HL-60 (cell line): ENCODE measurements at regions not wholly inside any gene's neighbourhood (a gene's known extent, or its start where the extent isn't known, plus 50 kb on each side); places are given as distances from the start of the nearest gene placed in this dataset.

ENCODE experiments used
- DNase-seq, 2 experiments: peaks; one replicate each; pipeline ENCODE4 v3.0.0-alpha.2; 2010 to 2020; ENCODE audit warnings: low read depth in 1 of 2, low spot score in 1 of 2
- H3K27ac ChIP-seq: fragments of 250-450 bp; sonication (Bioruptor Pico); replicated peaks from 2 replicates; pipeline ENCODE4 v1.5.1; 2020; ENCODE audit warnings: mild to moderate bottlenecking, moderate library complexity
- H3K27me3 ChIP-seq: fragments of 250-450 bp; sonication (Bioruptor Pico); 2 replicates; pipeline ENCODE4 v1.5.1; 2021; ENCODE audit warnings: mild to moderate bottlenecking, moderate library complexity; ENCODE audit not compliant: insufficient read depth, poor library complexity, severe bottlenecking
- H3K4me3 ChIP-seq: replicated peaks from 2 replicates; pipeline ENCODE4 v1.5.1; 2011; ENCODE audit warnings: mild to moderate bottlenecking, control low read depth, low read length; ENCODE audit not compliant: insufficient read depth
- CTCF ChIP-seq: IDR thresholded peaks from one replicate; pipeline ENCODE4 v1.5.1; 2011; ENCODE audit warnings: low read length, control low read depth, inconsistent platforms; ENCODE audit not compliant: insufficient read depth
- GABPA ChIP-seq: IDR thresholded peaks from 2 replicates; pipeline ENCODE4 v1.6.1; 2012; ENCODE audit warnings: low read depth
- POLR2AphosphoS5 ChIP-seq: IDR thresholded peaks from 2 replicates; pipeline ENCODE4 v1.6.1; 2012; ENCODE audit warnings: low read depth
- REST ChIP-seq: IDR thresholded peaks from 2 replicates; pipeline ENCODE4 v1.6.1; 2012; ENCODE audit warnings: low read depth; ENCODE audit not compliant: insufficient replicate concordance
- SPI1 ChIP-seq: IDR thresholded peaks from 2 replicates; pipeline ENCODE4 v1.6.1; 2012; ENCODE audit warnings: low read depth, mild to moderate bottlenecking, borderline replicate concordance

GRCh38 chr7:136496551-136496950 is 371.9 kb upstream of the CHRM2 start:
- no peak for TF ChIP-seq CTCF
- Histone ChIP-seq H3K27ac (no peak overlapping the region), H3K27me3 (no peaks in the 10 kb centered on the region), H3K4me3 (no peak overlapping the region)
- no peak for DNase-seq

- TF ChIP-seq SPI1 (no peak), CTCF (no peak), REST (no peak), POLR2AphosphoS5 (no peak), GABPA (no peak)
- Histone ChIP-seq H3K27ac (no peak overlapping the region), H3K27me3 (no peaks in the 10 kb centered on the region), H3K4me3 (no peak overlapping the region)
- no peak for DNase-seq
Measured at GRCh38 chr7:136495081-136495480, 373.4 kb upstream of the CHRM2 start.

- H3K4me3 ChIP-seq = no peak overlapping the region
- DNase-seq = no peak
- H3K27me3 ChIP-seq = no peaks in the 10 kb centered on the region
- H3K27ac ChIP-seq = no peak overlapping the region
- TF ChIP-seq GABPA = no peak
- TF ChIP-seq CTCF = no peak
- TF ChIP-seq REST = no peak
- TF ChIP-seq SPI1 = no peak
- TF ChIP-seq POLR2AphosphoS5 = no peak
Measured at GRCh38 chr7:136492366-136492765, 376.1 kb upstream of the CHRM2 start.

- Histone ChIP-seq H3K4me3 (no peak overlapping the region), H3K27me3 (no peaks in the 10 kb centered on the region), H3K27ac (no peak overlapping the region)
- DNase-seq = no peak
- no peak for TF ChIP-seq CTCF
- TF ChIP-seq GABPA = no peak
- no peak for TF ChIP-seq SPI1
- no peak for TF ChIP-seq REST
- no peak for TF ChIP-seq POLR2AphosphoS5
Measured at GRCh38 chr7:136489808-136490207, 378.6 kb upstream of the CHRM2 start.
